ENCODE measurements at regions not wholly inside any gene's neighbourhood (a gene's known extent, or its start where the extent isn't known, plus 50 kb on each side); places are given as distances from the start of the nearest gene placed in this dataset.

DNA sequence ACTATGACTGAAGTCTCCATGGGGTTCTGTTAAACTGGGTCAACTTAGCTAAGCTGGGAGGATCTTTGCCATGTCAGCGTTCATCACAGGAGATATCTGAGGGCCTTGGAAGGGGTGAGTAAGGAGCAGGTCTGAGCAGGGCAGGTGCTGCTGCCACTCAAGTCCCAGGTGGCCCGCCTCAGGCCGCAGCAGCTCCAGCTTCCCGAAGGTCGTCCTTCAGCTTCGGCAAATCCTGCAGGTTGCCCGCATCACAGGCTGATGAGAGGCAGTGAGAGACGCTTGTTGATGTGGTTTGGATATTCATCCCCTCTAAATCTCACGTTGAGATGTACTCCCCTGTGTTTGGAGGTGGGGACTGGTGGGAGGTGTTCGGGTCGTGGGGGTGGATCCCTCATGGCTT lies 166.6 kb downstream of the VAPA start:
- DNase-seq: no peak
- no peak overlapping the region for H3K4me3 ChIP-seq (ENCODE audit: control insufficient read depth in 1 of 7, extremely low read depth in 1 of 7, insufficient read depth in 4 of 7, low read depth in 2 of 7, low read length in 6 of 7)
- H3K9me3 ChIP-seq (ENCODE audit: control extremely low read depth in 1 of 5, control insufficient read depth in 4 of 5, insufficient read depth in 2 of 5, low read depth in 1 of 5, low read length in 4 of 5): peaks cover 2 to 29% (median 18%) of the 10 kb centered on the region in 5 experiments
- H3K4me1 ChIP-seq (ENCODE audit: control extremely low read depth in 1 of 4, control insufficient read depth in 4 of 4, insufficient read depth in 4 of 4, low read length in 3 of 4): no peaks in the 10 kb centered on the region
- no peaks in the 10 kb centered on the region for H3K27me3 ChIP-seq (replicated peaks in 2 of 5; ENCODE audit: control insufficient read depth in 4 of 5, insufficient read depth in 5 of 5, low read length in 4 of 5)
- no peak overlapping the region for H3K27ac ChIP-seq (ENCODE audit: insufficient read depth in 1 of 2, low read depth in 1 of 2, low read length in 2 of 2, poor library complexity in 1 of 2, severe bottlenecking in 2 of 2)
- H3K36me3 ChIP-seq (ENCODE audit: control insufficient read depth in 4 of 4, insufficient read depth in 4 of 4, low read length in 3 of 4): no peaks in the 10 kb centered on the region
- ChIA-PET POLR2A (no interaction called here), CTCF (no interaction called here)
- WGBS (ENCODE audit: insufficient coverage): 100% methylated on average over 8 of the region's 11 CpGs

DNA sequence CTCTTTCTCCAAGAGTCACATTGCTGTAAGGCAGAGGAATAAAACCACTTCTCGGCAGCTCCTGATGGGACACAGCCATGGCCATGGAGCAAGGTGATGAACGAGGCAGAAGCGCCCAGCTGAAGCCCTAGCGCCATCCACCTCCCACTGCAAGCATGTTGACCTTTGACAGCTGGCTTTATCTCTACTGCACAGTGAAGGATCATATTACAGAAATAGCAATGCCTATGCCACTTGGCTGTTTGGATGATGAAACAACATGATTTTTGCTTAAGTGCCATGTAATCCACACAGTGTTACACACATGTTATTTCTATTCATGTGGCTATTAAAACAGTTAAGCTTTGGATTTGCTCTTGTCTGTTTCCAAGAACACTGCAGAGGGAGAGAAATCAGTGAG lies 167.7 kb downstream of the VAPA start:
- Histone ChIP-seq H3K4me3 (ENCODE audit: control insufficient read depth in 1 of 7, extremely low read depth in 1 of 7, insufficient read depth in 4 of 7, low read depth in 2 of 7, low read length in 6 of 7) (no peak overlapping the region), H3K9me3 (ENCODE audit: control extremely low read depth in 1 of 5, control insufficient read depth in 4 of 5, insufficient read depth in 2 of 5, low read depth in 1 of 5, low read length in 4 of 5) (peaks cover 2 to 29% (median 18%) of the 10 kb centered on the region in 5 experiments), H3K27ac (ENCODE audit: insufficient read depth in 1 of 2, low read depth in 1 of 2, low read length in 2 of 2, poor library complexity in 1 of 2, severe bottlenecking in 2 of 2) (no peak overlapping the region), H3K4me1 (ENCODE audit: control extremely low read depth in 1 of 4, control insufficient read depth in 4 of 4, insufficient read depth in 4 of 4, low read length in 3 of 4) (no peaks in the 10 kb centered on the region), H3K36me3 (ENCODE audit: control insufficient read depth in 4 of 4, insufficient read depth in 4 of 4, low read length in 3 of 4) (no peaks in the 10 kb centered on the region), H3K27me3 (replicated peaks in 2 of 5; ENCODE audit: control insufficient read depth in 4 of 5, insufficient read depth in 5 of 5, low read length in 4 of 5) (no peaks in the 10 kb centered on the region)
- no peak for DNase-seq
- WGBS (ENCODE audit: insufficient coverage): 95% methylated on average over 4 of the region's 4 CpGs
- POLR2A ChIA-PET: no interaction called here
- CTCF ChIA-PET: no interaction called here

DNA sequence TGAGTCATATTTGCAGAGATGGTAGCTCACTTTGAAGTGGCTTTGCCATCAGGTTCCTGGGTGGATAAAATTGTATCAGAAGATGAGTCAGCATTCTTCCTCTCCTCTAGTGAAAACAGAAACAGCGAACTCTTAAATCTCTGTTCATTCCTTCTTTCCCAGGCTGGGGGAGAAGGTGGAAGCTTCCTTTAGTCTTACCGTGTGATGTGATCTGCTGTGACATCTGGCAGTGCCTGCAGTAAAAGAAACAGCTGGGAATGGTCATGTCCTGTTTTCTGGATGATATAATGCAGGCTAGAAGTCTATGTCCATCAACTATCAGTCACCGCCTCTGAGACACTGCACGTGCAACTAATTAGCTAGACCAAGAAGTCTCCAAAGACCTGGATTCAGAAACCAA lies 171.6 kb downstream of the VAPA start:
- Histone ChIP-seq H3K36me3 (ENCODE audit: control insufficient read depth in 4 of 4, insufficient read depth in 4 of 4, low read length in 3 of 4) (no peaks in the 10 kb centered on the region), H3K4me1 (ENCODE audit: control extremely low read depth in 1 of 4, control insufficient read depth in 4 of 4, insufficient read depth in 4 of 4, low read length in 3 of 4) (peaks cover 0 to 10% (median 3%) of the 10 kb centered on the region in 4 experiments), H3K27me3 (replicated peaks in 2 of 5; ENCODE audit: control insufficient read depth in 4 of 5, insufficient read depth in 5 of 5, low read length in 4 of 5) (no peaks in the 10 kb centered on the region), H3K9me3 (ENCODE audit: control extremely low read depth in 1 of 5, control insufficient read depth in 4 of 5, insufficient read depth in 2 of 5, low read depth in 1 of 5, low read length in 4 of 5) (peaks cover 2 to 27% (median 18%) of the 10 kb centered on the region in 5 experiments), H3K27ac (ENCODE audit: insufficient read depth in 1 of 2, low read depth in 1 of 2, low read length in 2 of 2, poor library complexity in 1 of 2, severe bottlenecking in 2 of 2) (no peak overlapping the region), H3K4me3 (ENCODE audit: control insufficient read depth in 1 of 7, extremely low read depth in 1 of 7, insufficient read depth in 4 of 7, low read depth in 2 of 7, low read length in 6 of 7) (no peak overlapping the region)
- POLR2A ChIA-PET: no interaction called here
- WGBS (ENCODE audit: insufficient coverage): 96% methylated on average over 3 of the region's 4 CpGs
- CTCF ChIA-PET: no interaction called here
- DNase-seq: no peak

DNA sequence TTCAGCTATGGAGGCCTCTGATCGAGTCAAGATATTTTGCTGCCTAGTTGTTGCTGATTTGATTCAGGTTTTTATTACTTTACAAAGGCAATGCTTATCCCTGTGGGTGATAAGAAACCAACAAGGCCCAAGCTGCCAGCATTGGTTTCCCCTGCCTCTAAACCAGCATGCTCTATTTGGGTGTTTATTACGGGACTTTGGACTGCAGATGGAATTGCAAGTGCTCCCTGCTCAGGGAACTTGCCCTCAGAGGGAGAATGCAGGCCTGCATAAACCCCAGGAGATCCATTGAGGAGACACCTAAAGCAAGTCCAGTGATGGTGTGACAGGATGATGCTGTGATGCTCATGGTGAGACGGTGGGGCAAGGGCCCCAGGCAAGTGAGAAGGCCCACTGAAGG lies 172.1 kb downstream of the VAPA start:
- ChIA-PET POLR2A (no interaction called here), CTCF (no interaction called here)
- H3K27me3 ChIP-seq (replicated peaks in 2 of 5; ENCODE audit: control insufficient read depth in 4 of 5, insufficient read depth in 5 of 5, low read length in 4 of 5): no peaks in the 10 kb centered on the region
- H3K27ac ChIP-seq (ENCODE audit: insufficient read depth in 1 of 2, low read depth in 1 of 2, low read length in 2 of 2, poor library complexity in 1 of 2, severe bottlenecking in 2 of 2): no peak overlapping the region
- H3K4me3 ChIP-seq (ENCODE audit: control insufficient read depth in 1 of 7, extremely low read depth in 1 of 7, insufficient read depth in 4 of 7, low read depth in 2 of 7, low read length in 6 of 7): no peak overlapping the region
- 100% methylated on average over 2 of the region's 3 CpGs for WGBS (ENCODE audit: insufficient coverage)
- no peaks in the 10 kb centered on the region for H3K36me3 ChIP-seq (ENCODE audit: control insufficient read depth in 4 of 4, insufficient read depth in 4 of 4, low read length in 3 of 4)
- no peak for DNase-seq
- peaks cover 0 to 15% (median 3%) of the 10 kb centered on the region in 4 experiments for H3K4me1 ChIP-seq (ENCODE audit: control extremely low read depth in 1 of 4, control insufficient read depth in 4 of 4, insufficient read depth in 4 of 4, low read length in 3 of 4)
- peaks cover 2 to 27% (median 18%) of the 10 kb centered on the region in 5 experiments for H3K9me3 ChIP-seq (ENCODE audit: control extremely low read depth in 1 of 5, control insufficient read depth in 4 of 5, insufficient read depth in 2 of 5, low read depth in 1 of 5, low read length in 4 of 5)

DNA sequence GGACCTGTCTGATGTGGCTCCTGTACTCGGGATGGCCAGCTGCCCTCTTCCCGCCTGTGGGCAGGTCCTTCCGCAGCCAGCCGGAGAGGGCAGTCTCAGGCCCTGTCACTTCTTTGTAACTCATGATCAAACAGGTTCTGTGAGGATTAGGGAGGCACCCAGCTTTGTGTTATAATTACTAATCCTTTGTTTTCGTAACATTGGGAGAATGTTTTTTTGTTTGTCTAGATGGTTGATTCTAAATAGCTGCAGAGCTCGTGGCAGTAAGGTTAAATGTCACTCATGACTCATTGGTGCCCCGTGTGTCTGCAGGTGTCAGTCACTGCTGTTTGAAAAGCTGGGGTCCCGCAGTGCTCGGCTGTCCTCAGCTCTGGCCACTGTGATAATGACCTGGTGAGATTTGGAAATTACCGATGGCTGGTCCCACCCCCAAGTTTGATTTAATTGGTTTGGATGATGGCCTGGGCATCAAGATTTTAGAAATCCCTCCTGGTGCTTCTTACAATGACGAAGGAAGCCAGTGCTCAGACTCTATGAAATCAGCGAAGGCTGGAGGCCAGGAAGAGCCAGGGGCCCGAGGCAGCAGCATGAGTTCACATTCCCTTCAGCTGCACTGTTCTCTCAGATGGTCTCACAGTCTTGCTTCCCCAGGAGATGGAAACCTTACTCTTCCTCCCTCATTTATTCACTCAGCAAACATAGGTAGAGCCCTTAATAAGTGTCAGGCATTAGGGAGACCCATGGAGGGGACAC lies 172.8 kb downstream of the VAPA start:
- POLR2A ChIA-PET: no interaction called here
- H3K9me3 ChIP-seq (ENCODE audit: control extremely low read depth in 1 of 5, control insufficient read depth in 4 of 5, insufficient read depth in 2 of 5, low read depth in 1 of 5, low read length in 4 of 5): peaks cover 2 to 24% (median 13%) of the 10 kb centered on the region in 5 experiments
- H3K27me3 ChIP-seq (replicated peaks in 2 of 5; ENCODE audit: control insufficient read depth in 4 of 5, insufficient read depth in 5 of 5, low read length in 4 of 5): no peaks in the 10 kb centered on the region
- peaks cover 0 to 17% (median 3%) of the 10 kb centered on the region in 4 experiments for H3K4me1 ChIP-seq (ENCODE audit: control extremely low read depth in 1 of 4, control insufficient read depth in 4 of 4, insufficient read depth in 4 of 4, low read length in 3 of 4)
- no peaks in the 10 kb centered on the region for H3K36me3 ChIP-seq (ENCODE audit: control insufficient read depth in 4 of 4, insufficient read depth in 4 of 4, low read length in 3 of 4)
- CTCF ChIA-PET: no interaction called here
- DNase-seq: no peak
- no peak overlapping the region for H3K4me3 ChIP-seq (ENCODE audit: control insufficient read depth in 1 of 7, extremely low read depth in 1 of 7, insufficient read depth in 4 of 7, low read depth in 2 of 7, low read length in 6 of 7)
- no peak overlapping the region for H3K27ac ChIP-seq (ENCODE audit: insufficient read depth in 1 of 2, low read depth in 1 of 2, low read length in 2 of 2, poor library complexity in 1 of 2, severe bottlenecking in 2 of 2)
- 99% methylated on average over 12 of the region's 13 CpGs for WGBS (ENCODE audit: insufficient coverage)

DNA sequence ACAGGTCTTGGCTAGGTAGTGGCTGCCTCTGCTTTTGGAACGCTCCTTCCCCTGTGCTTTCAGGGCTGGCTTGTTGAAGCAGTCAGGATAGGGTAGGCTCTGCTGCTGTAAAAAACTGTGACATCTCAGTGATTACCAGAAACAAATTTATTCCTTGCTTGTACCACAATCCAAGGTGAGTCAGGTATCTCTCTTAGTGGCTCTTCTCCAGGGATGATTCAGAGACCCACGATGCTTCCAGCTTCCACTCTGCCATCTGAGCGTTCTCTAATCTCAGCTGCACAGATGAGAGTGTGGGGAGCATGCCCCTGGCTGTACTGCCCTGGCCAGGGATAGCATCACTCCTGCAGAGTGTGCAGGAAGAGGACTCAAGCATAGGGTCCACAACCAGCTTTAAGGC lies 174.9 kb downstream of the VAPA start:
- H3K9me3 ChIP-seq (ENCODE audit: control extremely low read depth in 1 of 5, control insufficient read depth in 4 of 5, insufficient read depth in 2 of 5, low read depth in 1 of 5, low read length in 4 of 5): peaks cover 0 to 8% (median 2%) of the 10 kb centered on the region in 5 experiments
- ChIA-PET CTCF (no interaction called here), POLR2A (no interaction called here)
- no peak overlapping the region for H3K4me3 ChIP-seq (ENCODE audit: control insufficient read depth in 1 of 7, extremely low read depth in 1 of 7, insufficient read depth in 4 of 7, low read depth in 2 of 7, low read length in 6 of 7)
- 87% methylated on average over 3 of the region's 3 CpGs for WGBS (ENCODE audit: insufficient coverage)
- peaks cover 0 to 17% (median 3%) of the 10 kb centered on the region in 4 experiments for H3K4me1 ChIP-seq (ENCODE audit: control extremely low read depth in 1 of 4, control insufficient read depth in 4 of 4, insufficient read depth in 4 of 4, low read length in 3 of 4)
- no peaks in the 10 kb centered on the region for H3K27me3 ChIP-seq (replicated peaks in 2 of 5; ENCODE audit: control insufficient read depth in 4 of 5, insufficient read depth in 5 of 5, low read length in 4 of 5)
- no peak for DNase-seq
- no peaks in the 10 kb centered on the region for H3K36me3 ChIP-seq (ENCODE audit: control insufficient read depth in 4 of 4, insufficient read depth in 4 of 4, low read length in 3 of 4)
- H3K27ac ChIP-seq (ENCODE audit: insufficient read depth in 1 of 2, low read depth in 1 of 2, low read length in 2 of 2, poor library complexity in 1 of 2, severe bottlenecking in 2 of 2): no peak overlapping the region

DNA sequence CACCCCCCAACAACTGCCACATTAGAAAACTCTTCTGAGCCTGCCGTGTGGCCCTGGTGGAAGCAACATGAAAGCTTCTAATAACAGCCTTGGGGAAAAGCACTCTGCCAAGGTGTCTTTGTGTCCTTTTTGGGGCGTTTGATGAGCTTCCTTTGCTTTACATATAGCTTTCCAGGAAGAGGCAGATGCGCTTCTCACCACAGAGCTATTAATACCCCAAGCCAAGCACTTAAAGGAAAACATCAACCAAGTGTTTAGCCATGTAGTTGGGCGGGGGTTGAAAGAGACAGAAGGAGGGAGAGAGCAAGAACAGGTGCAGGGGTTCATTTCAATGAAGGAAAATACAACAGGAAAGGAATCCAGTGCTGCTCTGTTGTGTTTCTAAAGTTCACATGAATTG lies 176.1 kb downstream of the VAPA start:
- H3K27me3 ChIP-seq (replicated peaks in 2 of 5; ENCODE audit: control insufficient read depth in 4 of 5, insufficient read depth in 5 of 5, low read length in 4 of 5): no peaks in the 10 kb centered on the region

More for the DNA sequence above, 176.1 kb downstream of the VAPA start:
- ChIA-PET POLR2A (no interaction called here), CTCF (no interaction called here)
- Histone ChIP-seq H3K4me3 (ENCODE audit: control insufficient read depth in 1 of 7, extremely low read depth in 1 of 7, insufficient read depth in 4 of 7, low read depth in 2 of 7, low read length in 6 of 7) (no peak overlapping the region), H3K36me3 (ENCODE audit: control insufficient read depth in 4 of 4, insufficient read depth in 4 of 4, low read length in 3 of 4) (no peaks in the 10 kb centered on the region), H3K4me1 (ENCODE audit: control extremely low read depth in 1 of 4, control insufficient read depth in 4 of 4, insufficient read depth in 4 of 4, low read length in 3 of 4) (peaks cover 0 to 17% (median 3%) of the 10 kb centered on the region in 4 experiments), H3K27ac (ENCODE audit: insufficient read depth in 1 of 2, low read depth in 1 of 2, low read length in 2 of 2, poor library complexity in 1 of 2, severe bottlenecking in 2 of 2) (no peak overlapping the region), H3K9me3 (ENCODE audit: control extremely low read depth in 1 of 5, control insufficient read depth in 4 of 5, insufficient read depth in 2 of 5, low read depth in 1 of 5, low read length in 4 of 5) (peaks cover 0 to 2% (median 0%) of the 10 kb centered on the region in 5 experiments)
- 54% methylated on average over 2 of the region's 4 CpGs for WGBS (ENCODE audit: insufficient coverage)
- no peak for DNase-seq

Measured in common myeloid progenitor, CD34-positive (primary cell).